ENCODE measurements at regions not wholly inside any gene's neighbourhood (a gene's known extent, or its start where the extent isn't known, plus 50 kb on each side); places are given as distances from the start of the nearest gene placed in this dataset.

DNA sequence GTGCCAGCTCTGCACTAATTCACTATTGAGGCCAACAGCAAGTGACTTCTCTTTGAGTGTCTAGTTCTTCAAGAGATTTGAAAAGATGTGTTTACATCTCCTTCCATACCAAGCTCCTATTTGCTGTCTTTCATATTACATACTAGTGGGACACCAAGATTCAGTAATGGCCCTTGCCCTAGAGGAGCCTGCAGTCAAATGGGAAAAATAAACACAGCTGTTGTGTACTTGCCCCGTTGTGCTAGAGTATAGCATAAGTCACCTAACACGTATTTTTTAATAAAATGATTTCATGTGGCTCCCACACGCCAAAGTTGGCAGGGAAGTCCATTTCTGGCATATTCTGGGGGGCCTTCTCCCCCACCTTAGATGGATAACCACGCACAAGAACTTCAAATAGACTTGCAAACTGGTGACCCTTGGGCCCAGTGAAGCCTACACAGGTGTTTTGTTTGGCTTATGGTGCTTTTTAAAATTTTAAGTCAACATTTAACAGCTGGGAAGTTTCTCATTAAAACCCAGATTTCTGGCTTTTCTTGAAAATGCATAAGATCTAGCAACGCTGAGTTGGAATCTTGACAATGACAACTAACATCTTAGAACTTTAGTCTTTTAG lies 95.3 kb upstream of the LPP start:
- TF ChIP-seq, protein P1, sequence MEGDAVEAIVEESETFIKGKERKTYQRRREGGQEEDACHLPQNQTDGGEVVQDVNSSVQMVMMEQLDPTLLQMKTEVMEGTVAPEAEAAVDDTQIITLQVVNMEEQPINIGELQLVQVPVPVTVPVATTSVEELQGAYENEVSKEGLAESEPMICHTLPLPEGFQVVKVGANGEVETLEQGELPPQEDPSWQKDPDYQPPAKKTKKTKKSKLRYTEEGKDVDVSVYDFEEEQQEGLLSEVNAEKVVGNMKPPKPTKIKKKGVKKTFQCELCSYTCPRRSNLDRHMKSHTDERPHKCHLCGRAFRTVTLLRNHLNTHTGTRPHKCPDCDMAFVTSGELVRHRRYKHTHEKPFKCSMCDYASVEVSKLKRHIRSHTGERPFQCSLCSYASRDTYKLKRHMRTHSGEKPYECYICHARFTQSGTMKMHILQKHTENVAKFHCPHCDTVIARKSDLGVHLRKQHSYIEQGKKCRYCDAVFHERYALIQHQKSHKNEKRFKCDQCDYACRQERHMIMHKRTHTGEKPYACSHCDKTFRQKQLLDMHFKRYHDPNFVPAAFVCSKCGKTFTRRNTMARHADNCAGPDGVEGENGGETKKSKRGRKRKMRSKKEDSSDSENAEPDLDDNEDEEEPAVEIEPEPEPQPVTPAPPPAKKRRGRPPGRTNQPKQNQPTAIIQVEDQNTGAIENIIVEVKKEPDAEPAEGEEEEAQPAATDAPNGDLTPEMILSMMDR (IDR thresholded peaks at IDR 0.05; ENCODE audit: insufficient read depth in 1 of 2, low read depth in 1 of 2, low read length in 1 of 2, severe bottlenecking in 1 of 2, unreplicated experiment in 1 of 2) = no peak
- H3K9me3 Mint-ChIP-seq (ENCODE audit: unreplicated experiment) = no peaks in the 10 kb centered on the region
- POLR2A ChIA-PET = interaction anchor here (0.7 kb wide), 1 partner anchor 727 kb away, joined by 4 read pairs; no protein-coding TSS in a partner anchor
- no peaks in the 10 kb centered on the region for H3K27me3 Mint-ChIP-seq (ENCODE audit: insufficient read depth, unreplicated experiment)
- no peak for DNase-seq
- H3K27ac Mint-ChIP-seq (ENCODE audit: unreplicated experiment) = no peak overlapping the region
- intact Hi-C loops (cut with micrococcal nuclease; ENCODE audit: unreplicated experiment) = no loop called here
- H3K9me3 ChIP-seq = no peaks in the 10 kb centered on the region
- H3K36me3 ChIP-seq (ENCODE audit: control insufficient read depth, insufficient read depth, low read length) = no peaks in the 10 kb centered on the region
- H3K4me1 ChIP-seq = peaks cover 65% of the 10 kb centered on the region
- H3K27me3 ChIP-seq (replicated peaks; ENCODE audit: control insufficient read depth, insufficient read depth, low read length) = no peaks in the 10 kb centered on the region
- no TSS peak for BruUV-seq (replicated peaks)
- CTCF ChIA-PET = no interaction called here
- no peak overlapping the region for H3K4me3 ChIP-seq (ENCODE audit: low read depth, low read length)
- peaks cover 15% of the 10 kb centered on the region for H3K4me1 Mint-ChIP-seq (ENCODE audit: low read depth, unreplicated experiment)
- no peak overlapping the region for H3K4me3 Mint-ChIP-seq (ENCODE audit: unreplicated experiment)
- H3K36me3 Mint-ChIP-seq (ENCODE audit: insufficient read depth, unreplicated experiment) = no peaks in the 10 kb centered on the region

DNA sequence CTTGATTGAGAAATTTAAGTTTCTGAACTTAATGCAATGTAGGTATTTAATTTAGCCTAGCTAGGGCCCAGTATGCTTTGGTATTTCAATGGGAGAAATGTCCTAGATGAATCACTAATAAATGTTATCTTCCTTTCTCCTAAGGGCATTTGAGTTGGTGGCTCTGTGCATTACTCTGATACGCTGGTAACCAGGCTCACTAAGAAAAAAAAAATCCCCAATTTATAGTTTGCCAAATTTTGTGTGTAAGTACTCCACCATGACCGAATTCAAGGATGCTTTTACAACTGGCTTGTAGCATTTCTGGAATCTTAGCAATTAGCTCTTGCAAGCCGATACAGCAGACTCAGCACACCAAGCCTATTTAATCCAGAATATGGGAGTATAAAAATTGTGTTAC lies 94.6 kb upstream of the LPP start:
- Mint-ChIP-seq H3K4me3 (ENCODE audit: unreplicated experiment) (no peak overlapping the region), H3K27ac (ENCODE audit: unreplicated experiment) (no peak overlapping the region), H3K27me3 (ENCODE audit: insufficient read depth, unreplicated experiment) (no peaks in the 10 kb centered on the region), H3K4me1 (ENCODE audit: low read depth, unreplicated experiment) (peaks cover 22% of the 10 kb centered on the region), H3K9me3 (ENCODE audit: unreplicated experiment) (no peaks in the 10 kb centered on the region), H3K36me3 (ENCODE audit: insufficient read depth, unreplicated experiment) (no peaks in the 10 kb centered on the region)
- POLR2A ChIA-PET = interaction anchor here (0.6 to 0.7 kb wide), 2 partner anchors 91 to 727 kb away, joined by 3 to 4 read pairs; no protein-coding TSS in a partner anchor
- intact Hi-C loops (cut with micrococcal nuclease; ENCODE audit: unreplicated experiment) = no loop called here
- CTCF ChIA-PET = no interaction called here
- no peaks in the 10 kb centered on the region for H3K9me3 ChIP-seq
- peaks cover 63% of the 10 kb centered on the region for H3K4me1 ChIP-seq
- BruUV-seq (replicated peaks) = no TSS peak
- no peak overlapping the region for H3K4me3 ChIP-seq (ENCODE audit: low read depth, low read length)
- TF ChIP-seq, protein P1 (IDR thresholded peaks at IDR 0.05; ENCODE audit: insufficient read depth in 1 of 2, low read depth in 1 of 2, low read length in 1 of 2, severe bottlenecking in 1 of 2, unreplicated experiment in 1 of 2) = no peak
- DNase-seq = no peak
- no peaks in the 10 kb centered on the region for H3K27me3 ChIP-seq (replicated peaks; ENCODE audit: control insufficient read depth, insufficient read depth, low read length)
- no peaks in the 10 kb centered on the region for H3K36me3 ChIP-seq (ENCODE audit: control insufficient read depth, insufficient read depth, low read length)

DNA sequence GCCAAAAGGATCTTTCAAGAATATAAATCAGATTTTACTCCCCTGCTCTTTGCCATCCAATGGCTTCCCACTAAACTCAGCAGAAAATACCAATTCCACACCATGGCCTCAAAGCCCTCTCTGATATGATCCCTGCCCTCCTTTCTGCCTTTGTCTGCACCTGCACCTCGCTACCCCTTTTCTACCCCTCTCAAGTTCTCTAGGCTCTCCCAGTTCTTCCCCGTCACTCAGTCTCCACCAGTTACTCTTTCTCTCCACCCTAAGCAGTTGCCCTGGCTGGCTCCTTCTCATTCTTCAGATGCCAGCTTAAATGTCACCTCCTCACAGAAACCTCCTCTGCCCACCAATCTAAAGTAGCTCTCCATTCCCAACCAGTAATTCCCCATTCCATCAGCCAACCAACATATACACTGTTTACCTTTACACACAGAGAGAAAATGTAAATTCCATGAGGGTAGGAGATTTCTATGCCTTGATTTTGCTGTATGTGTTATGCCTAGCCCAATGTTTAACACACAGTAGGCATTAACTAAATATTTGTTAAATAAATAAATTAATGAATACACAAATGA lies 93.6 kb upstream of the LPP start:
- Mint-ChIP-seq H3K27ac (ENCODE audit: unreplicated experiment) (peak overlapping the region; percentile 1), H3K9me3 (ENCODE audit: unreplicated experiment) (no peaks in the 10 kb centered on the region), H3K36me3 (ENCODE audit: insufficient read depth, unreplicated experiment) (no peaks in the 10 kb centered on the region), H3K4me3 (ENCODE audit: unreplicated experiment) (no peak overlapping the region), H3K4me1 (ENCODE audit: low read depth, unreplicated experiment) (peaks cover 27% of the 10 kb centered on the region), H3K27me3 (ENCODE audit: insufficient read depth, unreplicated experiment) (no peaks in the 10 kb centered on the region)
- no TSS peak for BruUV-seq (replicated peaks)
- Histone ChIP-seq H3K36me3 (ENCODE audit: control insufficient read depth, insufficient read depth, low read length) (no peaks in the 10 kb centered on the region), H3K4me3 (ENCODE audit: low read depth, low read length) (no peak overlapping the region), H3K4me1 (peaks cover 69% of the 10 kb centered on the region), H3K9me3 (no peaks in the 10 kb centered on the region), H3K27me3 (replicated peaks; ENCODE audit: control insufficient read depth, insufficient read depth, low read length) (no peaks in the 10 kb centered on the region)
- intact Hi-C loops (cut with micrococcal nuclease; ENCODE audit: unreplicated experiment) = no loop called here
- DNase-seq = no peak
- ChIA-PET CTCF (no interaction called here), POLR2A (interaction anchor here (0.6 kb wide), 1 partner anchor 90 kb away, joined by 3 read pairs; no protein-coding TSS in a partner anchor)
- TF ChIP-seq, protein P1 (IDR thresholded peaks at IDR 0.05; ENCODE audit: insufficient read depth in 1 of 2, low read depth in 1 of 2, low read length in 1 of 2, severe bottlenecking in 1 of 2, unreplicated experiment in 1 of 2) = no peak

Measured in Caco-2 (cell line).